ENCODE measurements at regions not wholly inside any gene's neighbourhood (a gene's known extent, or its start where the extent isn't known, plus 50 kb on each side); places are given as distances from the start of the nearest gene placed in this dataset.

DNA sequence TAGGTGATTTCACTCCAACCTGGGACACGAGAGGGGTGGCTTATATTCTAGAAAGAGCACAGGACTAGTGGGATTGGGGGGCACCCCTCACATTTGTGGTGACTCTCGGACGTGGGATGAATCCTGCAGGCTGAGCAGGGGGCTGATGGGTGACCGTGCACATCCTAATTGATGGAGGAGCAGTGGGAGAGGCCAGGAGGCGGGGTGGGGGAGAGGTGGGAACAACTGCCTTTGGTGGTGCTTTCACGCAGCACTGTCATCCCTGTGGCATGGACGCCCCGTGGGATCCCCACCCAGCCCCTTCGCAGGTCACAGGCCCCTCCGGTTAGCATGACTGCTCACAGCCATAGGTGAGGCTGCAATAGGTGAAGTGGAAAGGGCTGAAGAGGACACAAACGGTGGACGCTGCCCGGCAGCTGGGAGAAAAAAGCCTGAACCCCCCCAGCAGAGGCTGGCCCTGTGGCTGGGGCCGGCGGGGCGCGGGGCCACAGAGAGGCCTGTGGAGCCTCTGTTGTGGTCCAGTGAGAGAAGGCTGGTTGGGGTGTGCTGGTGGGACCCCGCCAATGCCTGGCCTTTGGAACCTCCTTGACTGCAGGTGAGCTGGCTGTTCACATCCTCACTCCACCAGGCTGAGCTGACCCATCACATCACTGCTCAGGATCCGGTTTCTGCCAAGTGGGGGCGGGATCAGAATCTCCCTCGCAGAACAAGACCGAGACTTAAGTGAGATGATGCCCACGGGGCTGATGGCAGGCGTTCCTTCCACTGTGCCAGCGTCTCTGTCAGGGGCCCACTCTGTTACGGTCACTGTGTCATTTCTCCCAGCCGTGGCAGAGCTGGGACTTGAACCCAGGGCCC is 325.4 kb downstream of the TEX29 start:
- no peak for DNase-seq
- ATAC-seq: no peak

DNA sequence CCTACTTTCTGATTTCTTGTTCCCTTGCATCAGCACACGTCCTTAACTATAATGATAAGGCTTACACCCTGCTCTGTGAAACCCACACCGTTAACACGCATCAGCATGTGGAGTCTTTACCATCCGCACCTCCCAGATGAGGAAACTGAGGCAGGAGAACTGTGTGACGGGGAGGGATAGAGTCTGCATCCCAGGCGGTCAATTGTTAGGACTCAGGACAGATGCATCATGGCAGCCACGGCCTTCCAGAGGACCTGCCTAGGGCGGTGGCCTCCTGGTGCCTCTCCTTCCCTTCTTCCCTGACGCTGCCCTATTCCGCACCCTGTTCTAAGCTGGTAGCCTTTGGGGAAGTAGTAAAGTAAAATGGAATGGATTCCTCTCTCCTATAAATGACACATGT is 326.0 kb downstream of the TEX29 start:
- DNase-seq (no peak), ATAC-seq (no peak)

DNA sequence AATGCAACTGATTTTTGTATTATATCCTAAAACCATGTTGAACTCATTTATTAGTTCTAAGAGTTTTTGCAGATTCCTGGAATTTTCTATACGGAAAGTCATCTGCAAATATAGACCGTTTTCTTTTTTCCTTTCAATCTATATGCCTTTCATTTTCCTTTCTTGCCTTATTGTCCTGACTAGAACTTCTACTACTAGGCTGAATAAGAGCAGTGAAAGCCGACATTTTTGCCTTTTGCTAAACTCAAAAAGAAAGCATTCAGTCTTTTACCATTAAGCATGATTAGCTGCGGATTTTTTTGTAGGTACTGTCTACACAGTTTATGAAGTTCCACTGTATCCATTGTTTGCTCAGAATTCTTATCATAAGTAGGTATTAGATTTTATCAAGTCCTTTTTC is 328.4 kb downstream of the TEX29 start:
- ATAC-seq (no peak), DNase-seq (no peak)

DNA sequence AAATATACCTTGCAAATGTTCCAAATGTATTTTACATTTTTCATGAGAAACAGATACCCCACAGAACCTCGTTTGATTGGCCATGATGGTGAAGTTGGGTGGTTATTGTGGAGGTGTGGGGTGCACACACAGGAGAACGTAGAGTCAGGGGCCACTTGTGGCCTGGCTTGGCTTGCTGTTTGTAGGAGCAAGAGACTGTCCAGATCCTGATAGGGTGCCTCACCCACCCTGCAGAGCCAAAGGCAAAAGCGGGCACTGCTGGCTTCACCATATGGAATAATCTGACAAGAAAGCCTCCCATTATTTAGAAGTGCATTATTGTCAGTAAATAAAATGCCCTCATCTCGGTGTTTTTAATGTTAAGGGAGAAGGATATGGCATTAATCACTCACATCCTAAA is 330.2 kb downstream of the TEX29 start:
- DNase-seq (no peak), ATAC-seq (no peak)

DNA sequence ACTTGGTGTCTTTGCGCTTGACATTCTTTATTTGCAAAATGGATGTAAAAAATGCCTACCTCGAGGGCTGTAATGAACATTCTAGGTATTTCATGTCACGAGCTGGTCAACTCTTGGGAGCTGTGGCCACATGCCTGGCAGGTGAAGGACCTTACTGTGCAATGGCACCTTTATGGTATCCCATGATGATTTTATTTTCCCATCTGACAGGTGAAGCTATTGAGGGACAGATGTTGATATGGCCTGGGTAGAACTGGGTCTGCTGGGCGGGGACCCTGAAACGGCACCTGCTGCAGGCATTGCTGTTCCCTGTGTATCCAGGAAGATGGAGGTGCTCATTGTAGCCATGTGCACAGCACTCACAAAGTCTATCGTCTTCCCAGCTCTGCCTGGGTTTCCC is 332.2 kb downstream of the TEX29 start:
- DNase-seq (no peak), ATAC-seq (no peak)

DNA sequence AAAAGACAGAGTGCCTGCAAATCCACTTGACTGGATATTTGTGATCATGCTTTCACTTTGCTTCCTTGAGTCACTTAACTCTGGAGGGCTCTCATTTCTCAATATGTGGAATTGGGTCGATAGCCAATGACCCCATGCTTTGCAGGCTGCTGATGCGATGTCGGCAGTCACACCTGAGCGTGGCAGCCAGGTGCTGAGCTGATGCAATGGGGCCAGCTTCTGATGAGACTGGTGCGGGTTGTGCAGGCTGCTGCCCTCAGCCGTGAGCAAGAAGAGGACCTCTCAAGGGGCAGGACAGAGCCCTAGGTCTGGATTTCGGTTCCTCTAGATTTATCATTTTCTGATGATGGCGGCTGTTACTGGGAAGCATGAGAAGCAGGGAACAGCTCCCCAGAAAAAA is 334.1 kb downstream of the TEX29 start:
- ATAC-seq: no peak
- no peak for DNase-seq

DNA sequence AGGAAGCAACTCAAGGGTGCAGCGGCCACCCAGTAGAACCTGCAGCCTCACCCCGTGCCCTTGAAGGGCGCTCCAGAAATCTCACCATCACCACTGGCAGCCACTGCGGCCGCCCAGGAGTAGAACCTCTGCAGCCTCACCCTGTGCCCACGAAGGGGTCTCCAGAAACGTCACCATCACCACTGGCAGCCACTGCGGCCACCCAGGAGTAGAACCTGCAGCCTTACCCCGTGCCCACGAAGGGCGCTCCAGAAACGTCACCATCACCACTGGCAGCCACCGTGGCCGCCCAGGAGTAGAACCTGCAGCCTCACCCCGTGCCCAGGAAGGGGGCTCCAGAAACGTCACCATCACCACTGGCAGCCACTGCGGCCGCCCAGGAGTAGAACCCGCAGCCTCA is 336.0 kb downstream of the TEX29 start:
- no peak for DNase-seq
- ATAC-seq: no peak

DNA sequence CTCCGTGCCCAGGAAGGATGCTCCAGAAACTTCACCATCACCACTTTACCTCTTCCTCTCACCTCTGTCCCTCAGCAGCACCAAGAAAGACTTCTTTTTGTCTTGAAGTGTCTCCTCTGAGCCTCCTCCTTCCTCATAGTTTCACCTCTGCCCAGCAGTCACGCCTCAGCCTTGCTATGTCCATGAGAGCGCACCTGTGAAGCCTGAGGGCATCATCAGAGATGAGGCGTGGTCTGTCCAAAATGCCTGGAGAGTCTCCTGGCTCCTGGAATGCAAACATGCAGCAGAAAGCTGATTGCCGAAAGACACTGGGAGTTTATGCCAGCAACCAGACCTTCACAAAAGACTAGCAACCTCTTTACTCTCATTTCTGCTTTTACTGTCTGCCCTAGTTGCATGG is 336.6 kb downstream of the TEX29 start:
- no peak for DNase-seq
- ATAC-seq: no peak

DNA sequence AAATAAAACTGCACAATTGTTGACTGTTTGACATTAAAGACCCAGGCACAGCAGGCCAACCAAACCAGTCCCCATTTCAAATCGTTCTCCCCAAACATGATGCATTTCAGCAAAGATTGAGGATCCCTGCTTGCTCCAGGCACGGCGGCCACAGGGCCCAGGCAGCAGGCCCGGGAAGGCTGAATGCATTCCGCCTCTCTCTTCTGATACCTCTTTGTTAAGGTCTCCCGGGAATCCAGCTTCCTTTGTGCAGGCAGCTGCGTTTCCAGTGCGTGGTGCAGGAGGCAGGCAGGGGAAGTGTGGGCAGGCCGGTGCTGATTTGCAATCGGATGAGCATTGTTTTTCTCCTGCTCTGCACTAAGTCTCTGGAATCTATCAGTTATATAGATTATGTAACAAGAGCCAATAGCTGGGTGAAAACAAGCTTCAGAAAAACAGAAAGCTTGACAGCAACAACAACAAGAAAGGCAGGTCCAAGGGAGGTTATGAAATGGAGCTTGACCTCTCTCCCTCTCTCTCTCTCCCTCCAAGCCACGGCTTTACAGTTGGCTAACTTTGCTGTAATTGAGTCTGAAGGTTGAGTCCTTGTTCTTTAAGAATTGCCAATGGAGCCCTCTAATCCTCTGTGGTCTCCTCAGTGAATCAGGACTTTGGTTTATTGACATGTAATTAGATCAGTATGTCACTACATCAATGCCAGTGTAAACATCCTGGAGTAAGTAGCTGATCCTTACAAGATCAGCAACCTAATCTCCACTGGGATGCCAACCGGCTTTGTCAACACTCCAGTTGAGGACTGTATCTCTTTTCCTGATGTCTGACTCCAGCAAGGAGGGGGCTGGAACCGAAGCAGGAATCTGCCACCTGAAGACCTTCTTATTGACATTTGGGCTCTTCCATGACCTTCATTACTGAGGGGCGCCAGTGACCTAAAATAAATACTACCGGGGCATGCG is 338.0 kb downstream of the TEX29 start:
- ATAC-seq (no peak), DNase-seq (no peak)

DNA sequence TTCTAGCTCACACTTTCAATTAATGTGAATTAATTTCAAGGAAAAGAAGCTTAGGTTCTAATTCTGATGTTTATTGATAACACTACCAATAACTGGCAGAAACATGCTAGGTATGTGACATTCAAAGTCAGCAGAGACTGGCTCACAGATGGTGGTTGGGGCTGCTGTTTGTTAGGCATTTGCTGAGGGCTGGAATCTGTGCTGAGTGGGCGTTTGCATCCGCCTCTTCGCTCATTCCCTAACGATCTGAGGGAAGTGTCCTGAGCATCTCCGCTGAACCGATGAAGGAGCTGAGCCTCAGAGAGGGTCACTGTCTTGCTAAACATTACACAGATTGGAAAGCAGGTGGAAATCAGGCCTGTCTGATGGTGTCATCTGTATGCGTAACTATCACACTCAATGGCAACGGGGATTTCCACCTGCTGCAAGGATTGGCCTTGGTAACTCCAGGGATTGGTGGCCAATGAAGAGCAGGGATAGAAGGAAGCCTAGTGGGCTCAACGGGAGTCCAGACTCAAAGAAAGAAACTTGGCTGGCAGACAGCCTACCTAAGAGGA is 338.9 kb downstream of the TEX29 start:
- no peak for DNase-seq
- ATAC-seq: no peak

DNA sequence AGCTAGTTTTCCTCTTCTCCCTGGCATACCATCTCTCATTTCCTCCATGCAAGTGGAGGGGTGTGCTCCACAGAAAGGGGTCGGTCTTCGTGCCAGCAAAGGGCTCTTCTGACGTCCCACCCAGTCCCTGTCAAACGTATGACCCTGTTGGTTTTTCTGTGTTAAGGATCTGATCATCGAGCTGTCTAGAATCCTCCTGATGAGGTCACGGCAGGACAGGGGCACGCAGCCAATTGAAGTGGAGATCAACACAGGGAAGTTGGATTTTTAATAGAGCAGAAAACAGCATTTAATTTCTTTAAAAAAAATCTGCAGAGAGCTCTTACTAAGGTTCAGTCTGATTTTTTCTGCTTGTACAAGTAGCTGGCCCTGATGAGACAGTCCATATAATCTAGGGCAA is 339.4 kb downstream of the TEX29 start:
- no peak for ATAC-seq
- DNase-seq: no peak

DNA sequence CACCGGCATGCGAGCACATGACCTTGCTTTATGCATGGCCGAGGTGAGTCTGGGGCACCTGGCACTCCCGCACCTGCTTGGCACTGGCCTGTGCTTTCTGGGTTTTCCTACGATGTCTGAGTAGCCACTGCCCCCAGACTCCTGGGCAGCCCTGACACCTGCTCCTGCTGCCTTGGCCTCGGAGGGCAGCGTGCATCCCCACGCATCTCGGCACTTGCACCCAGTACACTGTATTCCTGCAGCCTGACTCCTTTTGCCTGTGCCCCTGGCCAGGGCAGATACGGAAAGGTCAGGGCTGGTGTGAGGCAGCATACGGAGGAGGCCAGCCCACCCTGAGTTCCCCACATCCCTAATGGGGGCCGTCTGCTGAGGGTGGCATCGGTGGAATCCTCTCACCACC is 340.6 kb downstream of the TEX29 start:
- DNase-seq: no peak
- ATAC-seq: no peak

DNA sequence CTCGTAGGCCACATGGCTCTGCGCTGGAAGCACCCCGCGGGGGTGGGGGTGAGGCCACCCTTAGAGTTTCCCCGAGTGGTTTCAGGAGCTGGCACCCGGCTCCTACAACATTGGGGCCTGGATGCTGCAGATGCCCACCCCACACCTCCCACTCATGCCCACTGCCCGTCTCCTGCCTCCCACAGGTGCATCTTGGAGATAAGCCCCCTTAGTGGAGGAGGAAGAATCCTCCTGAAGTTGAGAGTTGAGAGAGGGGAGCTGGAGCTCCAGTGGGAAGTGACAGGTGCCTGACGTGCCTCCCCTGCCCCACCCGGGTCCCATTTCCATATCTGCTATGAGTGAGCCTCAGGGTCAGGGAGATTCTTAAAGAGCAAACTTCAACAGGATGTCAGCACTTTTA is 341.3 kb downstream of the TEX29 start:
- no peak for DNase-seq
- no peak for ATAC-seq

DNA sequence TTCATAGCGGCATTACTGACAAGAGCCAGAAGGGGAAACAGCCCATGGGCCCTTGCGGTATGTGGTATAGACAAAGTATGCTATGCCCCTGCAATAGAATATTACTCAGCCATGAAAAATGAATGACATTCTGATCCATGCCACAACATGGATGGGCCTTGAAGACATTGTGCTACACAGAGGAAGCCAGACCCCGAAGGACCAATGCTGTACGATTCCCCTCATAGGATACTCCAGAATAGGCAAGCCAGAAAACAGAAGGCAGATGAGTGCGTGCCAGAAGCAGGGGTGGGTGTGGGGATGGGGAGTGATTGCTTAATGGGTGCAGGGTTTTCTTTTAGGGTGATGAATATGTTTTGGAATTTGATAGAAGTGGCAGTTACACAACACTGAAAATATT is 342.0 kb downstream of the TEX29 start:
- DNase-seq (no peak), ATAC-seq (no peak)

DNA sequence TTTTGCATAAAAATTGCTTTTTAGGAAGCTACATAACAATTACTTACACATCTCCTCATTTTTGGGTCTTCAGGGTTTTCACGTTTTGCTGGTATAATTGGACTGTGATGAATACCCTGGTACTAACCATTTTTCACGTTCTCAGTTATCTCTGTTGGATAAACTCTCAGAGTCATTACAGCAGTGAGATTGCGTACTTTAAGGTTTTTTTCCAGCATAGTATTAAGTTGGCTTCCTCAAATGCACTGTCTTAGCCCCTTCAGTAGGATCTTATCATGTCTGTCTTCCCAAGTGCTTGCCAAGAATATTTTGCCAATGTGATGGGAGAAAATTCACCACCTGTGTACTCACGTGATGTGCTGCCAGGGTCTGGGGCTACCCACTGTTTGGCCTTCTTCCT is 342.5 kb downstream of the TEX29 start:
- no peak for ATAC-seq
- no peak for DNase-seq

DNA sequence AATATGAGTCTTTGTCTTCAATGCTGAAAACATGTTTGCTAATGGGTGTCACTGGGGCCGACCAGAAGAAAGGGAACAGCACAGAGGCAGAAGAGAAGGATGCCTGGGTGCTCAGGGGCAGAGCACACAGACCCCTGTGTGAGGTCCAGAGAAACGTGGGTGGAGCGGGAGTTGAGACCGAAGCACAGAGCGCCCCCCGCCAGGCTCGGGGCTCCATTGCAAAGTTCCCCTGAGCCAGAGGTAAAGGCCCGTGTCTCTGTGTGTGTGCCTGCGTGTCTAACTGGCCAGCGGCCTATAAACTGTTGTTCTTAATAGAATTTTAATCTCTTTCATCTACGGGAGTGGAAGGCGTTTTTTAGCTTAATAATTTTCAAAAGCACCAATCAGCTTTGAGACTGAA is 343.1 kb downstream of the TEX29 start:
- ATAC-seq (no peak), DNase-seq (no peak)

DNA sequence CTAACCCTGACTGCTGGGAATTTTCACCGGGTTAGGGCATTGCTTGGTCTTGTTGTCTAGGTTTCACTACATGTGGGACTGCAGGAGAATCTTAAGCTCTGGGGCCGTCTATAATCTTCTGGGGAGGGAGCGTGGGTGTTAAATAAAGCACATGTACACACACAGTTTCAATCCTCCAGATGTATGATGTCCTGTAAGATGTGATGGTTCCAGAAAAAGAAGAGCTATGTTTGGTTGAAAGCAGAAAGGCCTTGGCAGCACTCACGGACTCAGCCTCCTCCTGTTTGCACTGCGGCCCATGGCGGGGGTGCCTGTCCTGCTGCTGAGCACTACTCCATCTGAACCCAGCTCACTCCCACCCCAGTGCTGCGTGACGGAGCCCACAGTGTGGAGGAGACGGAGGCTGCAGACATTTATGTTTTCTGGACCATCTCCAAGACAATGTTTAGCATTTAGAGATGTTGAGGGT is 343.5 kb downstream of the TEX29 start:
- no peak for ATAC-seq
- DNase-seq: no peak

DNA sequence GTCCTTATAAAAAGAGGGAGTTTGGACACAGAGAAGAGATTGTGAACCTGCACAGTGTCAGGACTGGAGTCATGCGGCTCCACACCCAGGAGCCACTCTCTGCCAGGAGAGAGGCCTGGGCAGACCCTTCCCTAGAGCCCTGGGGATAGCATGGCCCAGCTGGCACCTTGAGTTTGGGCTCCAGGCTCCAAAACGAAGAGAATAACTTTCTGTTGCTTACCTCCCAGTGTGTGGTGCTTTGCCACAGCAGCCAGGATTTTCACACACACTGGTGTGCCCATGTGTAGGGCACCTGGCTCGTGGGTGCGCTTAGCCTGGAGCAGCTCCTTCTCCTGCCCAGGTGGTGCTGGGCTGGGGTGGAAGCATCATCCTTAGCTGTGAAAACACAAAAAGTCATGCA is 344.3 kb downstream of the TEX29 start:
- no peak for ATAC-seq

DNA sequence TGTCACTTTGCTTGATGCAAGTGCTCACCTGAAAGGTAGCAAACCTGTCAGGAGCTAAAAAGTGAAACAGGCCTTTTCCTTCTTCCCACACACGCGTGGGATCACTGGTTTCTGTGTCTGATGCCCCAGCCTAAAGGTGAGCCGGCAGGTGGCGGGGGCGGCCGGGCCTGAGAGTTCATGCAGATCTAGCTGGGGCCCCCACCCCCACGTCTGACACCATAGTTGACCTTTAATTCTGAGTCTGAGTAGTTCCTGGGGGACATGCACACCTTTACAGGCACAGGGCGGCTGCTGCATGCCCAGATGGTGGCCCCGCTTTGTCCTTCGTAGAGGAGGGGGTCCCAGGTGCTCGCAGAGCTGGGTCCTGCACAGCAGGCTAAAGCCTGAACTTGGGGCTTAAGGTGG is 345.3 kb downstream of the TEX29 start:
- no peak for ATAC-seq
- DNase-seq: no peak

More for the DNA sequence above, 344.3 kb downstream of the TEX29 start:
- DNase-seq: no peak

DNA sequence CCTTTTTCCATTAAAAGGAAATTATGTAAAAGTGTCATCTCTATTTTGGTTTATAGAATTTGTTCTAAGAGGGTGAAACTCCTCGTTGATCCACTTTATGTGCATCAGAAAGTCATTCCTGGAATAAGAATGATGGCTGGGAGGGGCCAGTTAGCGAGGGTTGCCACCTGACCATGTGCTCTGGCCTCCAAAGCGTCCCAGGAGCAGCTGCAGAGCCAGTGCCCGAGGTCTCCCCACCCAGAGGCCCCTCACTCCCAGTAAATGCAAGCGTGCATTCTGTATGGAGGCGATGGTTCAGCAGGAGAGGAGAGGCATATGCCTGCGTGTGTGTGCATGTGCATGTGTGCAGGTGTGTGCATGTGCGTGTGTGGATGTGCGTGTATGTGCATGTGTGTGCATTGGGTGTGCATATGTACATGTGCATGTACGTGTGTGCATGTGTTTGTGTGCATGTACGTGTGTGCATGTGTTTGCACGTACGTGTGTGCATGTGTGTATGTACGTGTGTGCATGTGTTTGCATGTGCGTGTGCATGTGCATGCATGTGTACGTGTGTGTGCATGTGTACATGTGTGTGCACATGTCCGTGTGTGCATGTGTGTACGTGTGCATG is 345.8 kb downstream of the TEX29 start:
- no peak for ATAC-seq
- no peak for DNase-seq

DNA sequence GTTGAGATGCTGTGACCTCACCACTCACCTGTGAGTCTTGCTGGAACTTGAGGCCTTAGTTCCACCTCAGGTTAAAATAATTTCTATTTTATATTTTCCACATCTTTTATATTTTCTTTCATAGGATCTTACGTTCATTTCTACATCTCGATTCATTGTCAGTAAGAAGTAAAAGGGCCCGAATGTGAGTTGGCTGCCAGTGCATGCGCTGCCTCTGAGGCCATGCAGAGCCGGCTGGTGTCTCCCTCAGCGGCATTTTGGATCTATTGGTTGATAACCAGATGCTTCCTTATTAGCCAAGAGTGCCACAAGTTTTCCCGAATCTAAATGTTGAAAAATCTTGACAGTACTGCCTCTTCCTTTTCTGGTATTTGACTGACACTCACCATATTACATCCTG is 347.3 kb downstream of the TEX29 start:
- no peak for ATAC-seq

DNA sequence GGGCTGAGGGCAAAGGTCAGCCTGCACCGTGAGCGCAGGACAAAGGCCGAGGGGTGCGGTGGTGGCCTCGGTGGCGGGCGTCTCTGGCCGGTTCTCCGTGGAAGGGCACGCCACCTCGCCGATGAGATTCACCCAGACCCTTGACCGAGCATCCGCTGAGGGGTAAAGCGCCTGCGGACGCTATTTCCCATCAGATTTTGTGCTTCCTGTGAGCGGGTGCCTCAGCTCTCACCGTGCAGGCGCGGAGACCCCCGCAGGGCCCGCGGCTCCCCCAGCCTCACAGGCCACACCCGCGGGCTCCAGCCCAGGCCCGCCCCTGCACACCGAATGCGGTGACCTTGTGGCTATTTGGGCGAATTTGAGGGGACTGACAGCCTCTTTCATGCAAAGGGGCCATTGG is 348.0 kb downstream of the TEX29 start:
- ATAC-seq: no peak
- DNase-seq: no peak

More for the DNA sequence above, 347.3 kb downstream of the TEX29 start:
- DNase-seq: no peak

All from stimulated activated naive CD8-positive, alpha-beta T cell treated with anti-CD3 and anti-CD28 coated beads, Interleukin-15, Interleukin-2, amounts not matched to agents 100 U/mL and 50 U/mL, for 24 hours (primary cell).